ENCODE measurements at regions not wholly inside any gene's neighbourhood (a gene's known extent, or its start where the extent isn't known, plus 50 kb on each side); places are given as distances from the start of the nearest gene placed in this dataset.

DNA sequence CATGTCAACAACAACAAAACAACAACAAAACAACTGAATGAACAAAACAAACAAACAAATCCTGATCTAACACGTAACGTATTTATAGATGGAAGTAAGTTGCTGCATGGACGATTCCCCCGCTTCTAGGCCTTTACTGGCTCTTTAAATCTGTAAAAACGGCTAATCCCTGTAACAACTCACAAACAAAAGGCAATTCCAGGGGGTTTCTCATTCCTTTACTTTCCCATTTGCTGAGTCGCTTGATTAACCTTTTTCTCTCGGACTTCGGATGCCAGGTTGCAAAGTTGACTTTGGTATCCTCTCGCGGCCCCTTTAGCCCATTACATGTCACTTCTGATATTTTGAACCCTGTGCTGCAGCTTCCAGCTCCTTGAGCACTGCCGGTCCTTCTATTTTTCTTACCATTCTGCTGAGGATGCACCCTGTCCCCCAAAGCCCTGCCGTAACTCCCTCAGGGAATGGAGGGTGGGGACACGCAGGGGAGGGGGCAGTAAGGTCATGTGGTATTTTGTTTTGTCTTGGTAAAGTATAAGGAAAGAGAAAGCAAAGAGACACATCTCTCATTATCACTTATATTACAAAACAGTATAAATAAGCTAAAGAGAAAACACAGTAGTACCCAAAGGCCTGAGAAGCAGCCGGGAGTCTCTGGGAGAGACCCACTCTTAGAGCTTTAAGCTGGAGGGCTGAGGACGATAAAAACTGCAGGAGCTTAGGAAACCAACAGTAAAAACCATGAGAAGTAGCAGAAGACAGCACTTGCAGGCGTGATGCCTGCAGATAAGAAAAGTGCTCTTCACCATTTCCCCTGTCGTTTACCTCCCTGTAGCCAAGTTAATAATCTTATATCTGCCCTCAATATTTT is 457.8 kb upstream of the ZNF717 start (continued):
- TF ChIP-seq ZZZ3 (IDR thresholded peaks at IDR 0.05; ENCODE audit: control insufficient read depth, insufficient read length, low read depth) (no peak), SP1 (IDR thresholded peaks at IDR 0.05; ENCODE audit: low read depth, low read length) (no peak), PML (IDR thresholded peaks at IDR 0.05; ENCODE audit: low read length) (no peak)

DNA sequence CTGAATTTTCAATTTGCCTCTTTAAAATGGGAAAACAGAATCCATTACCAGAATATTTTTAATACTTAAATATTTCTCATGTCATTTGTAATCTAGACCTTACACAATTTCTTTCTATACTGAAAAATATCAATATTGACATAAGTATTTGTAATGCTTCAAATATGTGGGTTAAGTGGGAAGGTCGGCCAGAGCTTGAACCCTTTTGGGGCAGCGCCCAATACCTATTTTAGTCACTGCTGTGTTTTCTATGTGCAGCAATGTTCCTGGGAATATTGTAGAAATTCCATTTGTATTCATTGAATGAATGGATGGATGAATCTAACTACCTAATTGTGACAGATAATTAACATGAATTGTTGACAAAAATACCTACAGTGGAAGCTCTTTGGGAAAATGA is 459.7 kb upstream of the ZNF717 start:
- SMC1A ChIA-PET (ENCODE audit: uncharacterized antibody, unreplicated experiment) = interaction anchor here (0.8 kb wide), 1 partner anchor 101 kb away, joined by 4 read pairs; no protein-coding TSS in a partner anchor
- Histone ChIP-seq H3K9ac (ENCODE audit: control insufficient read depth, insufficient read depth, low read length) (no peak overlapping the region), H2AFZ (ENCODE audit: control insufficient read depth, low read depth, low read length) (no peak overlapping the region), H3K4me2 (ENCODE audit: control insufficient read depth, insufficient read depth) (no peak overlapping the region), H3K4me3 (no peak overlapping the region), H3K79me2 (ENCODE audit: control insufficient read depth, insufficient read depth, low read length) (no peaks in the 10 kb centered on the region), H3K27me3 (replicated peaks in 1 of 2; ENCODE audit: control insufficient read depth in 2 of 2, insufficient read depth in 2 of 2, low read length in 1 of 2) (no peaks in the 10 kb centered on the region), H3K36me3 (ENCODE audit: control insufficient read depth in 2 of 2, insufficient read depth in 2 of 2, low read length in 1 of 2) (no peaks in the 10 kb centered on the region), H3K27ac (ENCODE audit: control insufficient read depth, insufficient read depth) (no peak overlapping the region), H3K9me3 (replicated peaks; ENCODE audit: control insufficient read depth, insufficient read depth, low read length) (no peaks in the 10 kb centered on the region), H3K4me1 (ENCODE audit: control insufficient read depth, insufficient read depth, low read length) (no peaks in the 10 kb centered on the region), H4K20me1 (ENCODE audit: control insufficient read depth, insufficient read depth) (no peaks in the 10 kb centered on the region)
- CTCF ChIA-PET = no interaction called here
- 67% methylated on average over 2 of the region's 2 CpGs for WGBS (ENCODE audit: insufficient coverage, insufficient replicate concordance, low lambda C conversion rate, missing lambda C conversion rate)
- DNase-seq (ENCODE audit: low read depth, low spot score) (no peak), FAIRE-seq (no peak), ATAC-seq (no peak)
- POLR2A ChIA-PET = no interaction called here
- RAD21 ChIA-PET (ENCODE audit: unreplicated experiment) = no interaction called here
- BruUV-seq (replicated peaks) = no TSS peak
- in situ Hi-C loops (cut with MboI) = no loop called here
- intact Hi-C loops (cut with micrococcal nuclease; ENCODE audit: unreplicated experiment) = no loop called here
- no peak for TF ChIP-seq CREM (IDR thresholded peaks at IDR 0.05; ENCODE audit: low read depth)
- TF ChIP-seq, protein P1, sequence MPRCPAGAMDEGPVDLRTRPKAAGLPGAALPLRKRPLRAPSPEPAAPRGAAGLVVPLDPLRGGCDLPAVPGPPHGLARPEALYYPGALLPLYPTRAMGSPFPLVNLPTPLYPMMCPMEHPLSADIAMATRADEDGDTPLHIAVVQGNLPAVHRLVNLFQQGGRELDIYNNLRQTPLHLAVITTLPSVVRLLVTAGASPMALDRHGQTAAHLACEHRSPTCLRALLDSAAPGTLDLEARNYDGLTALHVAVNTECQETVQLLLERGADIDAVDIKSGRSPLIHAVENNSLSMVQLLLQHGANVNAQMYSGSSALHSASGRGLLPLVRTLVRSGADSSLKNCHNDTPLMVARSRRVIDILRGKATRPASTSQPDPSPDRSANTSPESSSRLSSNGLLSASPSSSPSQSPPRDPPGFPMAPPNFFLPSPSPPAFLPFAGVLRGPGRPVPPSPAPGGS (IDR thresholded peaks at IDR 0.05; ENCODE audit: borderline replicate concordance, insufficient read depth, low read depth, low read length, poor library complexity, severe bottlenecking) = no peak
- TF ChIP-seq IKZF1 (conservative IDR thresholded peaks at IDR 0.05) = no peak
- TF ChIP-seq BCL11A (IDR thresholded peaks at IDR 0.05; ENCODE audit: low read depth, low read length) = no peak
- TF ChIP-seq RCOR1 (conservative IDR thresholded peaks at IDR 0.05; ENCODE audit: low read depth, low read length) = no peak
- no peak for TF ChIP-seq WRNIP1 (IDR thresholded peaks at IDR 0.05; ENCODE audit: borderline replicate concordance, low read depth, low read length)
- TF ChIP-seq ZNF24 (IDR thresholded peaks at IDR 0.05) = no peak
- no peak for TF ChIP-seq NFXL1 (IDR thresholded peaks at IDR 0.05; ENCODE audit: borderline replicate concordance)
- TF ChIP-seq, protein P2, sequence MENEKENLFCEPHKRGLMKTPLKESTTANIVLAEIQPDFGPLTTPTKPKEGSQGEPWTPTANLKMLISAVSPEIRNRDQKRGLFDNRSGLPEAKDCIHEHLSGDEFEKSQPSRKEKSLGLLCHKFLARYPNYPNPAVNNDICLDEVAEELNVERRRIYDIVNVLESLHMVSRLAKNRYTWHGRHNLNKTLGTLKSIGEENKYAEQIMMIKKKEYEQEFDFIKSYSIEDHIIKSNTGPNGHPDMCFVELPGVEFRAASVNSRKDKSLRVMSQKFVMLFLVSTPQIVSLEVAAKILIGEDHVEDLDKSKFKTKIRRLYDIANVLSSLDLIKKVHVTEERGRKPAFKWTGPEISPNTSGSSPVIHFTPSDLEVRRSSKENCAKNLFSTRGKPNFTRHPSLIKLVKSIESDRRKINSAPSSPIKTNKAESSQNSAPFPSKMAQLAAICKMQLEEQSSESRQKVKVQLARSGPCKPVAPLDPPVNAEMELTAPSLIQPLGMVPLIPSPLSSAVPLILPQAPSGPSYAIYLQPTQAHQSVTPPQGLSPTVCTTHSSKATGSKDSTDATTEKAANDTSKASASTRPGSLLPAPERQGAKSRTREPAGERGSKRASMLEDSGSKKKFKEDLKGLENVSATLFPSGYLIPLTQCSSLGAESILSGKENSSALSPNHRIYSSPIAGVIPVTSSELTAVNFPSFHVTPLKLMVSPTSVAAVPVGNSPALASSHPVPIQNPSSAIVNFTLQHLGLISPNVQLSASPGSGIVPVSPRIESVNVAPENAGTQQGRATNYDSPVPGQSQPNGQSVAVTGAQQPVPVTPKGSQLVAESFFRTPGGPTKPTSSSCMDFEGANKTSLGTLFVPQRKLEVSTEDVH (IDR thresholded peaks at IDR 0.05; ENCODE audit: low read depth, partially characterized antibody) = no peak
- TF ChIP-seq SREBF2 (IDR thresholded peaks at IDR 0.05; ENCODE audit: low read length) = no peak
- no peak for TF ChIP-seq MEF2A (IDR thresholded peaks at IDR 0.05; ENCODE audit: insufficient read depth, low read depth, low read length)
- TF ChIP-seq, protein P3, sequence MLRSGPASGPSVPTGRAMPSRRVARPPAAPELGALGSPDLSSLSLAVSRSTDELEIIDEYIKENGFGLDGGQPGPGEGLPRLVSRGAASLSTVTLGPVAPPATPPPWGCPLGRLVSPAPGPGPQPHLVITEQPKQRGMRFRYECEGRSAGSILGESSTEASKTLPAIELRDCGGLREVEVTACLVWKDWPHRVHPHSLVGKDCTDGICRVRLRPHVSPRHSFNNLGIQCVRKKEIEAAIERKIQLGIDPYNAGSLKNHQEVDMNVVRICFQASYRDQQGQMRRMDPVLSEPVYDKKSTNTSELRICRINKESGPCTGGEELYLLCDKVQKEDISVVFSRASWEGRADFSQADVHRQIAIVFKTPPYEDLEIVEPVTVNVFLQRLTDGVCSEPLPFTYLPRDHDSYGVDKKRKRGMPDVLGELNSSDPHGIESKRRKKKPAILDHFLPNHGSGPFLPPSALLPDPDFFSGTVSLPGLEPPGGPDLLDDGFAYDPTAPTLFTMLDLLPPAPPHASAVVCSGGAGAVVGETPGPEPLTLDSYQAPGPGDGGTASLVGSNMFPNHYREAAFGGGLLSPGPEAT (IDR thresholded peaks at IDR 0.05; ENCODE audit: low read depth) = no peak
- TF ChIP-seq, protein P4, sequence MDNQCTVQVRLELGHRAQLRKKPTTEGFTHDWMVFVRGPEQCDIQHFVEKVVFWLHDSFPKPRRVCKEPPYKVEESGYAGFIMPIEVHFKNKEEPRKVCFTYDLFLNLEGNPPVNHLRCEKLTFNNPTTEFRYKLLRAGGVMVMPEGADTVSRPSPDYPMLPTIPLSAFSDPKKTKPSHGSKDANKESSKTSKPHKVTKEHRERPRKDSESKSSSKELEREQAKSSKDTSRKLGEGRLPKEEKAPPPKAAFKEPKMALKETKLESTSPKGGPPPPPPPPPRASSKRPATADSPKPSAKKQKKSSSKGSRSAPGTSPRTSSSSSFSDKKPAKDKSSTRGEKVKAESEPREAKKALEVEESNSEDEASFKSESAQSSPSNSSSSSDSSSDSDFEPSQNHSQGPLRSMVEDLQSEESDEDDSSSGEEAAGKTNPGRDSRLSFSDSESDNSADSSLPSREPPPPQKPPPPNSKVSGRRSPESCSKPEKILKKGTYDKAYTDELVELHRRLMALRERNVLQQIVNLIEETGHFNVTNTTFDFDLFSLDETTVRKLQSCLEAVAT (IDR thresholded peaks at IDR 0.05) = no peak
